D721Med (cell line): ENCODE measurements at regions not wholly inside any gene's neighbourhood (a gene's known extent, or its start where the extent isn't known, plus 50 kb on each side); places are given as distances from the start of the nearest gene placed in this dataset.
"Not testable (repeated sequence)": the region's sequence is repeated elsewhere in the genome, so short reads cannot be mapped to it uniquely, and the experiment has no call there.

Source experiments
- DNase-seq: peaks from one replicate; pipeline ENCODE4 v3.0.0; 2011; ENCODE audit warnings: low spot score; ENCODE audit not compliant: insufficient read length
- FAIRE-seq: peaks from 2 replicates; lab custom pipeline; 2011; peaks lifted over from hg19 to GRCh38; lab: Jason Lieb, UNC
- CTCF ChIP-seq: IDR thresholded peaks from 2 replicates; pipeline ENCODE4 v1.5.1; 2012; ENCODE audit warnings: mild to moderate bottlenecking, control low read depth; ENCODE audit not compliant: insufficient read depth; ENCODE audit errors: missing control alignments

- no peak for FAIRE-seq
- no peak for TF ChIP-seq CTCF
- DNase-seq, result no peak
Observed at GRCh38 chr14:58746701-58747100, 108.9 kb downstream of the DACT1 start.

- no peak for FAIRE-seq
Observed at GRCh38 chr14:58747181-58747580, 109.4 kb downstream of the DACT1 start.

GRCh38 chr14:58748251-58748650 is 110.5 kb downstream of the DACT1 start:
- FAIRE-seq, DNase-seq: not testable (repeated sequence)

More at GRCh38 chr14:58747181-58747580, 109.4 kb downstream of the DACT1 start:
- TF ChIP-seq CTCF, result no peak
- no peak for DNase-seq

- no peak for TF ChIP-seq CTCF
- DNase-seq, result no peak
- FAIRE-seq, result no peak
Observed at GRCh38 chr14:58749066-58749669, 111.4 kb downstream of the DACT1 start.

- FAIRE-seq, result no peak
- DNase-seq, result no peak
- no peak for TF ChIP-seq CTCF
Observed at GRCh38 chr14:58750321-58751269, 112.8 kb downstream of the DACT1 start.

- no peak for TF ChIP-seq CTCF
- DNase-seq (no peak), FAIRE-seq (no peak)
Observed at GRCh38 chr14:58751788-58752187, 114.0 kb downstream of the DACT1 start.

- no peak for TF ChIP-seq CTCF
- FAIRE-seq (no peak), DNase-seq (no peak)
Observed at GRCh38 chr14:58752289-58752688, 114.5 kb downstream of the DACT1 start.
